Activated CD4-positive, alpha-beta memory T cell treated with anti-CD3 and anti-CD28 coated beads for 36 hours (primary cell): ENCODE measurements at regions not wholly inside any gene's neighbourhood (a gene's known extent, or its start where the extent isn't known, plus 50 kb on each side); places are given as distances from the start of the nearest gene placed in this dataset.

Experiments used
- CTCF ChIA-PET: fragments of 350-600 bp; sonication (Branson Sonifier 250); formaldehyde crosslinking; loops from one replicate; lab custom pipeline; 2021; ENCODE audit warnings: antibody characterized with exemption, inconsistent platforms; lab: Charles Lee
- POLR2A ChIA-PET: fragments of 350-600 bp; sonication (Branson Sonifier 250); formaldehyde crosslinking; loops from one replicate; lab custom pipeline; 2021; ENCODE audit warnings: antibody characterized with exemption; lab: Charles Lee
- DNase-seq: peaks from one replicate; pipeline ENCODE4 v3.0.0-alpha.2; 2020
- H3K27ac Mint-ChIP-seq: one replicate; pipeline ENCODE4 v1.8.0; 2021; ENCODE audit warnings: mixed read lengths
- H3K27me3 Mint-ChIP-seq: one replicate; pipeline ENCODE4 v1.8.0; 2021; ENCODE audit warnings: mixed read lengths
- H3K36me3 Mint-ChIP-seq: one replicate; pipeline ENCODE4 v1.8.0; 2021; ENCODE audit warnings: mixed read lengths
- H3K4me1 Mint-ChIP-seq: one replicate; pipeline ENCODE4 v1.8.0; 2021; ENCODE audit warnings: low read depth, mixed read lengths
- H3K4me3 Mint-ChIP-seq: one replicate; pipeline ENCODE4 v1.8.0; 2021; ENCODE audit warnings: mild to moderate bottlenecking, mixed read lengths
- H3K9me3 Mint-ChIP-seq: one replicate; pipeline ENCODE4 v1.8.0; 2021; ENCODE audit warnings: mixed read lengths
- intact Hi-C: fragments of 100-400 bp; cut with micrococcal nuclease; formaldehyde crosslinking; loops from one replicate; pipeline ENCODE4 v1.15.1; 2023

GRCh38 chr11:122383186-122383585 is 267.2 kb upstream of the BLID start:
- ChIA-PET POLR2A (no interaction called here), CTCF (no interaction called here)
- Mint-ChIP-seq H3K27ac (no peak overlapping the region), H3K9me3 (peaks cover 10% of the 10 kb centered on the region), H3K4me1 (no peaks in the 10 kb centered on the region), H3K27me3 (no peaks in the 10 kb centered on the region), H3K36me3 (no peaks in the 10 kb centered on the region), H3K4me3 (no peak overlapping the region)
- DNase-seq = no peak
- intact Hi-C loops = no loop called here

DNA sequence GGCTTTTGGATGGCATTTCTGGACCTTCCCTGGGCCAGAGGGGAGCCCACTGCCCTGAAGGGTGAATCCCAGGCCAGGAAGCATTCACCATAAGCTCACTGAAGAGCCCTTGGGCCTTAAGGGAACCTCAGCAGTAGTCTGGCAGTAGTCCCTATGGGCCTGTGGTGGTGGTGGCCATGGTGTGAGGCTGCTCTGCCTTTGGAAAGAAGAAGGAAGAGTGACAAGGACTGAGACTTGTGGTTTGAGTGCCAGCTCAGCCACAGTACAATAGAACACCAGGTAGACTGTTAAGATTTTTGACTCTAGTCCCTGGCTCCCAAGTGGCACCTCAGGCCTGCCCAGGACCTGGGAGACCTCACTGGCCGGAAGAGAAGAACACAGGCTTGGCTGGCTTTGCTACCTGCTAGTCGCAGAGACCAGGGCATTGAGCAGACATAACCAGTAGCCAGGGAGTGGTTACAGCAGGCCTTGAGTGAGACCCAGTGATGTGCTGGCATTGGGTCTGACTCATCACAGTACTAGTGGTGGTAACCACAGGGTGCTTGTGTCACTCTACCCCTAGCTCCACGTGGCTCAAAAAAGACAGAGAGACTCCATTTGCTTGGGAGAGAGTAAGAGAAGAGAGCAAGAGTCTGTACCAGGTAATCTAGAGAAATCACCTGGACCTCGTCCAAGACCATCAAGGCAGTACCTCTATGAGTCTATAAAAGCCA is 259.8 kb upstream of the BLID start:
- ChIA-PET CTCF (no interaction called here), POLR2A (no interaction called here)
- peak; percentile 30 for DNase-seq
- intact Hi-C loops = loop anchor here (1.0 kb wide), 1 partner anchor 22 kb away; no protein-coding TSS in a partner anchor
- Mint-ChIP-seq H3K4me1 (no peaks in the 10 kb centered on the region), H3K27ac (no peak overlapping the region), H3K4me3 (no peak overlapping the region), H3K9me3 (peaks cover 5% of the 10 kb centered on the region), H3K27me3 (no peaks in the 10 kb centered on the region), H3K36me3 (no peaks in the 10 kb centered on the region)

GRCh38 chr11:122368796-122369195 is 252.8 kb upstream of the BLID start:
- POLR2A ChIA-PET = no interaction called here
- H3K27me3 Mint-ChIP-seq = peaks cover 3% of the 10 kb centered on the region
- DNase-seq = no peak
- H3K36me3 Mint-ChIP-seq = no peaks in the 10 kb centered on the region
- intact Hi-C loops = no loop called here
- CTCF ChIA-PET = no interaction called here
- H3K4me1 Mint-ChIP-seq = no peaks in the 10 kb centered on the region
- no peak overlapping the region for H3K27ac Mint-ChIP-seq
- H3K4me3 Mint-ChIP-seq = no peak overlapping the region
- no peaks in the 10 kb centered on the region for H3K9me3 Mint-ChIP-seq

GRCh38 chr11:122367809-122368231 is 251.8 kb upstream of the BLID start:
- intact Hi-C loops = no loop called here
- POLR2A ChIA-PET = no interaction called here
- H3K36me3 Mint-ChIP-seq = no peaks in the 10 kb centered on the region

DNA sequence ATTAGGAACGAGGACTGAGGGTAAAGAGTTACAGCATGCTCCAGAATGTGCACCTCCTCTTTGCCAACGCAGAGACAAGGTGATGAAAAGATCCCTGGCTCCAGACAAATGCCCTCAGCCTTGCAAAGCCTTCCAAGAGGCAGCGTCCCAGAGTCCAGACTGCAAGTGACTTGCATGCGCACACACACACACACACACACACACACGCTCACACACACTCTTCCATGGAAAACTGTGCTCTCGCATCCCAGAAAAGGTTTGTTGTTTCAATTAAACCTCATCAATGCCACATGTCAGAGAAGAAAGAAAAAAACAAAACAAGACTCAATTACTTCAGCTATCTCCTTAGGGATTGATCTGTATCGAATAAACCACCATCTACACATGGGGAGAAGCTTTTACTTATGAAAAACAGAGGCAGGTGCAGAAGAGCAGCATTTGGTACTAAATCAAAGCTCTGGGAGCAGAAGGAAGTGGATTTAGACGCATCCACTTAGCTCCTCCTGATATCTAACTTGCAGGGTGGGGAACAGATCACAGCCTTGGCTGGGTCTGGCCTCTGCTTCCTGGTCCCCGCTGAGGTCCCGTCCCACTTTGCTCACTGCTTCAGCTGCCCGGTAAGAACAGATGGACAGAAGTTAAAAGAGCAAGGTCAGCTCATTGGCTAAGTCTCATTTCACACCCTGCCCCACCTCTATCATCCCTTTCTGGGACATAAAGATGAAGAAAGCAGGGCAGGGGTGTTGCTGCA is 249.8 kb upstream of the BLID start:
- POLR2A ChIA-PET = no interaction called here
- Mint-ChIP-seq H3K9me3 (no peaks in the 10 kb centered on the region), H3K4me1 (no peaks in the 10 kb centered on the region), H3K4me3 (no peak overlapping the region), H3K27me3 (peaks cover 3% of the 10 kb centered on the region), H3K27ac (no peak overlapping the region), H3K36me3 (no peaks in the 10 kb centered on the region)
- CTCF ChIA-PET = no interaction called here
- DNase-seq = no peak
- intact Hi-C loops = no loop called here

More at GRCh38 chr11:122367809-122368231, 251.8 kb upstream of the BLID start:
- Mint-ChIP-seq H3K27me3 (peaks cover 3% of the 10 kb centered on the region), H3K4me1 (no peaks in the 10 kb centered on the region), H3K27ac (no peak overlapping the region), H3K9me3 (no peaks in the 10 kb centered on the region), H3K4me3 (no peak overlapping the region)
- CTCF ChIA-PET = interaction anchor here (1.1 kb wide), 1 partner anchor 12 kb away, joined by 3 read pairs; no protein-coding TSS in a partner anchor
- no peak for DNase-seq

DNA sequence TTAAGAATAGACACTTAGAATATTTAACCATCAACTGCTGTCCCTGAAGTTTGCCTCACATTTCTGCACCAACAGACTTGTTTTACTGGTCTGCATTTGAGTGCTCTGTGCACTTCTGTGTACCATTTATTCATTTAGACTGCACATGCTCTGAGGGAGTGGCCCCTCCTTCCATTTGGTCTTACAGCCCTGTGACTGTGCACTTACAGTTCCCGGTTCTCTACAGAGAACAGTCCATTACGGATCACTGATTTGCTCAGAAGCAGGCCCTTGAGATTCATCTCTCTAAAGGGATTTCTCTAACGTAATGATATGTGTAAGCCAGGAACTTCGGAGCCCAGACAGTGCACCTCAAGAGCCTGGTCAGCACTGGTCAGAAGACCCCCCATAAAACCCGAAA is 247.3 kb upstream of the BLID start:
- no peak for DNase-seq
- no peak overlapping the region for H3K27ac Mint-ChIP-seq
- intact Hi-C loops = no loop called here
- H3K4me3 Mint-ChIP-seq = no peak overlapping the region
- no peaks in the 10 kb centered on the region for H3K36me3 Mint-ChIP-seq
- ChIA-PET POLR2A (no interaction called here), CTCF (no interaction called here)
- no peaks in the 10 kb centered on the region for H3K4me1 Mint-ChIP-seq
- H3K9me3 Mint-ChIP-seq = no peaks in the 10 kb centered on the region
- peaks cover 3% of the 10 kb centered on the region for H3K27me3 Mint-ChIP-seq

GRCh38 chr11:122362381-122362780 is 246.4 kb upstream of the BLID start:
- Mint-ChIP-seq H3K4me1 (no peaks in the 10 kb centered on the region), H3K4me3 (no peak overlapping the region), H3K9me3 (no peaks in the 10 kb centered on the region), H3K27ac (no peak overlapping the region), H3K27me3 (peaks cover 3% of the 10 kb centered on the region), H3K36me3 (no peaks in the 10 kb centered on the region)
- intact Hi-C loops = no loop called here
- no peak for DNase-seq
- ChIA-PET CTCF (interaction anchor here (0.7 to 1.0 kb wide), 2 partner anchors 11 to 707 kb away, joined by 3 read pairs; no protein-coding TSS in a partner anchor), POLR2A (no interaction called here)

DNA sequence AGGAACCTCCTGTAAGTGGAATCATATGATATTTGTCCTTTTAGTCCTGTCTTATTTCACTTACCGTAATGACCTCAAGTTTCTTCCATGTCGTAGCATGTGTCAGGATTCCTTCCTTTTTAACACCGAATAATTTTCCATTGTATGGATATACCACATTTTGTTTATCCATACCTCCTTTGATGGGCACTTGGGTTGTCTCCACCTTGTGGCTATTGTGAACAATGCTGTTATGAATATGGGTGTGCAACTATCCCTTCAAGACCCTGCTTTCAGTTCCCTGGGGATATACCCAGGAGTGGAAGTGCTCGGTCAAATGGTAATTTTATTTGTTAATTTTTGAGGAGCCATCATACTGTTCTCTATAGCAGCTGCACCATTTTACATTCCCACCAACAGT is 244.9 kb upstream of the BLID start:
- ChIA-PET POLR2A (no interaction called here), CTCF (no interaction called here)
- DNase-seq = no peak
- H3K9me3 Mint-ChIP-seq = no peaks in the 10 kb centered on the region
- no peaks in the 10 kb centered on the region for H3K4me1 Mint-ChIP-seq
- H3K36me3 Mint-ChIP-seq = no peaks in the 10 kb centered on the region
- no peak overlapping the region for H3K27ac Mint-ChIP-seq
- peaks cover 3% of the 10 kb centered on the region for H3K27me3 Mint-ChIP-seq
- intact Hi-C loops = no loop called here
- no peak overlapping the region for H3K4me3 Mint-ChIP-seq

DNA sequence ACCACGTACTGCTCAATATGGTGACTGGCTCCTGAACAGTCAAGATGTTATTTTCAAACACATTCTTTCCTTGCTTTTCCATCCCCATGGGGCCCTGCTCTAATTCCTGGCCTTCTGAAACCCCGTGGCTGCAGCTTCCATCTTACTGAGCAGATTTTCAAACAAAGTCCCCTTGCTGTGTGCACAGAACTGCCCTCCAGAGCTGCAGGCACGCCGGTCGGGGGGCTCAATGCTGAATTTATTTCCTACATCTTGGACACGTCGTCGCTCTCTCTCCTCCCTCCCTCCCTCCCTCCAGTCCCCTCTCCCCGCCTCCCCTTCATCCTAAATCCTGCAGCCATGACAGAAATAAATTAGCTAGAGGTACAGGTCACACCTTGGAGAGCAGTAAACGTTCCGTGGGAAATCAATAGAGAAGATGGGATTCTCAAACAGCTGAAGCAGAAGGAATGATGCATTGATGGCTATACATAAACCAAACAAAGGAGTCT is 243.1 kb upstream of the BLID start:
- Mint-ChIP-seq H3K4me1 (no peaks in the 10 kb centered on the region), H3K4me3 (no peak overlapping the region), H3K27ac (no peak overlapping the region), H3K36me3 (no peaks in the 10 kb centered on the region), H3K27me3 (no peaks in the 10 kb centered on the region), H3K9me3 (no peaks in the 10 kb centered on the region)
- CTCF ChIA-PET = no interaction called here
- POLR2A ChIA-PET = no interaction called here
- no peak for DNase-seq
- intact Hi-C loops = no loop called here

GRCh38 chr11:122358292-122358691 is 242.3 kb upstream of the BLID start:
- no peaks in the 10 kb centered on the region for H3K4me1 Mint-ChIP-seq
- no peaks in the 10 kb centered on the region for H3K27me3 Mint-ChIP-seq
- no peaks in the 10 kb centered on the region for H3K36me3 Mint-ChIP-seq
- H3K4me3 Mint-ChIP-seq = no peak overlapping the region
- no peaks in the 10 kb centered on the region for H3K9me3 Mint-ChIP-seq
- intact Hi-C loops = no loop called here
- H3K27ac Mint-ChIP-seq = no peak overlapping the region
- ChIA-PET CTCF (no interaction called here), POLR2A (no interaction called here)
- no peak for DNase-seq

GRCh38 chr11:122355968-122356367 is 240.0 kb upstream of the BLID start:
- no peaks in the 10 kb centered on the region for H3K27me3 Mint-ChIP-seq
- intact Hi-C loops = no loop called here
- CTCF ChIA-PET = interaction anchor here (0.8 kb wide), 1 partner anchor 11 kb away, joined by 3 read pairs; no protein-coding TSS in a partner anchor
- H3K4me3 Mint-ChIP-seq = no peak overlapping the region
- H3K27ac Mint-ChIP-seq = no peak overlapping the region
- H3K4me1 Mint-ChIP-seq = no peaks in the 10 kb centered on the region
- POLR2A ChIA-PET = no interaction called here
- DNase-seq = no peak
- no peaks in the 10 kb centered on the region for H3K9me3 Mint-ChIP-seq
- no peaks in the 10 kb centered on the region for H3K36me3 Mint-ChIP-seq

GRCh38 chr11:122354025-122354697 is 238.1 kb upstream of the BLID start:
- Mint-ChIP-seq H3K27ac (no peak overlapping the region), H3K27me3 (no peaks in the 10 kb centered on the region), H3K4me3 (no peak overlapping the region), H3K36me3 (no peaks in the 10 kb centered on the region), H3K9me3 (no peaks in the 10 kb centered on the region), H3K4me1 (no peaks in the 10 kb centered on the region)
- ChIA-PET CTCF (no interaction called here), POLR2A (no interaction called here)
- intact Hi-C loops = no loop called here
- DNase-seq = no peak
